HEK293 (cell line): ENCODE measurements at regions not wholly inside any gene's neighbourhood (a gene's known extent, or its start where the extent isn't known, plus 50 kb on each side); places are given as distances from the start of the nearest gene placed in this dataset.

Source experiments
- CTCF ChIA-PET: fragments of 350-600 bp; formaldehyde crosslinking; extraction: SDS; loops from one replicate; lab custom pipeline; 2021; ENCODE audit warnings: antibody characterized with exemption; lab: Yijun Ruan, JAX
- POLR2A ChIA-PET: fragments of 300-600 bp; formaldehyde crosslinking; extraction: SDS; loops from one replicate; lab custom pipeline; 2020; ENCODE audit warnings: antibody characterized with exemption, inconsistent platforms; lab: Yijun Ruan, JAX
- H3K27ac ChIP-seq: fragments of 200-500 bp; sonication (Bioruptor generic); 2 replicates; pipeline ENCODE4 v1.5.1; 2014; ENCODE audit warnings: low read depth, low read length, control low read depth, inconsistent platforms; ENCODE audit errors: extremely low read depth
- H3K36me3 ChIP-seq, 2 experiments: fragments of 200-500 bp in 1 of 2; sonication (Bioruptor generic) in 1 of 2; 1 replicate in 1 of 2; 2 replicates in 1 of 2; pipeline ENCODE4 v1.5.1; 2014 to 2017; ENCODE audit warnings: inconsistent platforms in 2 of 2, low read length in 2 of 2; ENCODE audit not compliant: control insufficient read depth in 2 of 2, insufficient read depth in 1 of 2
- H3K4me1 ChIP-seq: fragments of 200-500 bp; sonication (Bioruptor generic); 2 replicates; pipeline ENCODE4 v1.5.1; 2014; ENCODE audit warnings: mild to moderate bottlenecking, low read length, inconsistent platforms; ENCODE audit not compliant: control insufficient read depth, insufficient read depth
- H3K4me3 ChIP-seq: 2 replicates; pipeline ENCODE4 v1.5.1; 2011; ENCODE audit warnings: low read depth, mild to moderate bottlenecking, control low read depth, low read length, moderate library complexity
- H3K9me3 ChIP-seq: fragments of 200-500 bp; sonication (Bioruptor generic); 2 replicates; pipeline ENCODE4 v1.5.1; 2014; ENCODE audit warnings: low read depth, low read length, inconsistent platforms; ENCODE audit not compliant: control insufficient read depth, insufficient read depth
- ELK4 ChIP-seq: IDR thresholded peaks from 2 replicates; pipeline ENCODE4 v1.6.1; 2011; ENCODE audit warnings: mild to moderate bottlenecking, low read depth, low read length, borderline replicate concordance
- HOXD13 ChIP-seq: sonication (generic); formaldehyde crosslinking; IDR thresholded peaks from 2 replicates; pipeline ENCODE4 v1.8.0; 2022; ENCODE audit warnings: missing genetic modification reagents, borderline replicate concordance
- KLF17 ChIP-seq: fragments of 450-650 bp; formaldehyde crosslinking; IDR thresholded peaks from 2 replicates; pipeline ENCODE4 v1.5.1; 2016; ENCODE audit warnings: missing biosample characterization, missing genetic modification characterization
- MEIS1 ChIP-seq: sonication (generic); formaldehyde crosslinking; IDR thresholded peaks from 2 replicates; pipeline ENCODE4 v1.8.1; 2022; ENCODE audit warnings: missing genetic modification reagents, mild to moderate bottlenecking, borderline replicate concordance
- MYNN ChIP-seq: fragments of 450-650 bp; formaldehyde crosslinking; IDR thresholded peaks from 2 replicates; pipeline ENCODE4 v1.5.1; 2016; ENCODE audit warnings: missing biosample characterization, missing genetic modification characterization, borderline replicate concordance
- OVOL3 ChIP-seq: fragments of 450-650 bp; formaldehyde crosslinking; IDR thresholded peaks from 2 replicates; pipeline ENCODE4 v1.5.1; 2016; ENCODE audit warnings: missing biosample characterization, missing genetic modification characterization
- SETDB1 ChIP-seq: IDR thresholded peaks from one replicate; pipeline ENCODE4 v1.6.1; 2017; ENCODE audit warnings: mild to moderate bottlenecking, low read length, moderate library complexity, mixed read lengths; ENCODE audit not compliant: insufficient read length
- WT1 ChIP-seq: fragments of 450-650 bp; formaldehyde crosslinking; IDR thresholded peaks from 2 replicates; pipeline ENCODE4 v1.5.1; 2016; ENCODE audit warnings: missing biosample characterization, missing genetic modification characterization
- ZFP37 ChIP-seq: fragments of 450-650 bp; formaldehyde crosslinking; IDR thresholded peaks from 2 replicates; pipeline ENCODE4 v1.5.1; 2016; ENCODE audit warnings: missing biosample characterization, missing genetic modification characterization
- ZNF112 ChIP-seq: fragments of 450-650 bp; formaldehyde crosslinking; IDR thresholded peaks from 2 replicates; pipeline ENCODE4 v1.5.0; 2017; ENCODE audit warnings: missing biosample characterization, missing genetic modification characterization
- ZNF138 ChIP-seq: fragments of 450-650 bp; formaldehyde crosslinking; IDR thresholded peaks from 2 replicates; pipeline ENCODE4 v1.5.1; 2016; ENCODE audit warnings: missing biosample characterization, missing genetic modification characterization, borderline replicate concordance
- ZNF174 ChIP-seq: fragments of 450-650 bp; formaldehyde crosslinking; IDR thresholded peaks from 2 replicates; pipeline ENCODE4 v1.5.0; 2017; ENCODE audit warnings: missing biosample characterization, mild to moderate bottlenecking, missing genetic modification characterization
- ZNF175 ChIP-seq: fragments of 450-650 bp; formaldehyde crosslinking; IDR thresholded peaks from 2 replicates; pipeline ENCODE4 v1.5.1; 2016; ENCODE audit warnings: missing biosample characterization, missing genetic modification characterization
- ZNF214 ChIP-seq: fragments of 450-650 bp; formaldehyde crosslinking; IDR thresholded peaks from 2 replicates; pipeline ENCODE4 v1.5.1; 2017; ENCODE audit warnings: missing biosample characterization, mild to moderate bottlenecking, missing genetic modification characterization, borderline replicate concordance
- ZNF223 ChIP-seq: fragments of 450-650 bp; formaldehyde crosslinking; IDR thresholded peaks from 2 replicates; pipeline ENCODE4 v1.5.1; 2016; ENCODE audit warnings: missing biosample characterization, missing genetic modification characterization
- ZNF280C ChIP-seq: fragments of 450-650 bp; formaldehyde crosslinking; IDR thresholded peaks from 2 replicates; pipeline ENCODE4 v1.5.1; 2016; ENCODE audit warnings: missing biosample characterization, missing genetic modification characterization
- ZNF37A ChIP-seq: fragments of 450-650 bp; IDR thresholded peaks from 2 replicates; pipeline ENCODE4 v1.5.1; 2018; ENCODE audit warnings: missing biosample characterization, missing genetic modification characterization
- ZNF398 ChIP-seq: fragments of 450-650 bp; formaldehyde crosslinking; IDR thresholded peaks from 2 replicates; pipeline ENCODE4 v1.5.1; 2017; ENCODE audit warnings: missing biosample characterization, missing genetic modification characterization
- ZNF416 ChIP-seq: fragments of 450-650 bp; formaldehyde crosslinking; IDR thresholded peaks from 2 replicates; pipeline ENCODE4 v1.5.1; 2016; ENCODE audit warnings: missing biosample characterization, missing genetic modification characterization
- ZNF510 ChIP-seq: fragments of 450-650 bp; formaldehyde crosslinking; IDR thresholded peaks from 2 replicates; pipeline ENCODE4 v1.5.1; 2018; ENCODE audit warnings: mild to moderate bottlenecking, missing genetic modification characterization, missing biosample characterization; ENCODE audit not compliant: insufficient replicate concordance
- ZNF623 ChIP-seq: fragments of 450-650 bp; formaldehyde crosslinking; IDR thresholded peaks from 2 replicates; pipeline ENCODE4 v1.5.1; 2016; ENCODE audit warnings: missing biosample characterization, missing genetic modification characterization
- ZNF624 ChIP-seq: fragments of 450-650 bp; formaldehyde crosslinking; IDR thresholded peaks from 2 replicates; pipeline ENCODE4 v1.5.1; 2017; ENCODE audit warnings: missing biosample characterization, missing genetic modification characterization
- ZNF658 ChIP-seq: fragments of 450-650 bp; formaldehyde crosslinking; IDR thresholded peaks from 2 replicates; pipeline ENCODE4; 2016; ENCODE audit warnings: missing biosample characterization, missing genetic modification characterization
- ZNF692 ChIP-seq: fragments of 450-650 bp; formaldehyde crosslinking; IDR thresholded peaks from 2 replicates; pipeline ENCODE4 v1.5.1; 2016; ENCODE audit warnings: missing biosample characterization, missing genetic modification characterization
- ZNF701 ChIP-seq: fragments of 450-650 bp; formaldehyde crosslinking; IDR thresholded peaks from 2 replicates; pipeline ENCODE4 v1.5.1; 2016; ENCODE audit warnings: missing biosample characterization, missing genetic modification characterization
- ZNF704 ChIP-seq: fragments of 450-650 bp; formaldehyde crosslinking; IDR thresholded peaks from 2 replicates; pipeline ENCODE4 v1.5.1; 2016; ENCODE audit warnings: missing biosample characterization, missing genetic modification characterization
- ZSCAN16 ChIP-seq: fragments of 450-650 bp; formaldehyde crosslinking; IDR thresholded peaks from 2 replicates; pipeline ENCODE4 v1.5.1; 2016; ENCODE audit warnings: missing biosample characterization, missing genetic modification characterization
- ZXDB ChIP-seq: fragments of 450-650 bp; formaldehyde crosslinking; IDR thresholded peaks from 2 replicates; pipeline ENCODE4 v1.5.1; 2016; ENCODE audit warnings: missing biosample characterization, missing genetic modification characterization

GRCh38 chr16:27692576-27692975 lies 142.6 kb downstream of the KATNIP start (continued):
- TF ChIP-seq WT1 (tag by site-specific recombination) (no peak), MEIS1 (CRISPR knock-in tag) (no peak)

GRCh38 chr16:27695161-27695560 lies 145.2 kb downstream of the KATNIP start:
- no peak overlapping the region for H3K4me3 ChIP-seq
- TF ChIP-seq ZSCAN16 (tag by site-specific recombination) (no peak), SETDB1 (no peak), ZFP37 (tag by site-specific recombination) (no peak), ZNF174 (tag by site-specific recombination) (no peak), ZNF658 (tag by site-specific recombination) (no peak), ELK4 (no peak), ZNF510 (no peak), KLF17 (tag by site-specific recombination) (no peak), ZNF398 (tag by site-specific recombination) (no peak), ZNF701 (no peak), ZNF623 (tag by site-specific recombination) (no peak), ZNF112 (tag by site-specific recombination) (no peak), ZNF223 (no peak), ZNF624 (tag by site-specific recombination) (no peak), ZNF692 (no peak), ZNF416 (no peak), MYNN (tag by site-specific recombination) (no peak), ZNF214 (no peak)
- peaks cover 0 to 5% of the 10 kb centered on the region in 2 experiments; a peak in 1 of 3 replicates for H3K36me3 ChIP-seq
- ChIA-PET CTCF (no interaction called here), POLR2A (no interaction called here)
- H3K4me1 ChIP-seq, result no peaks in the 10 kb centered on the region
- H3K27ac ChIP-seq, result no peak overlapping the region
- H3K9me3 ChIP-seq, result no peaks in the 10 kb centered on the region

- no peak overlapping the region for H3K27ac ChIP-seq
- POLR2A ChIA-PET, result no interaction called here
- peaks cover 0 to 5% of the 10 kb centered on the region in 2 experiments; a peak in 1 of 3 replicates for H3K36me3 ChIP-seq
- CTCF ChIA-PET, result interaction anchor here (0.6 to 2.6 kb wide), 10 partner anchors 8 to 1292 kb away, joined by 3 to 13 read pairs (median 4); no protein-coding TSS in a partner anchor
- H3K4me1 ChIP-seq, result no peaks in the 10 kb centered on the region
- no peaks in the 10 kb centered on the region for H3K9me3 ChIP-seq
- no peak overlapping the region for H3K4me3 ChIP-seq
- TF ChIP-seq ZNF175 (tag by site-specific recombination) (no peak), ZNF624 (tag by site-specific recombination) (no peak), MEIS1 (CRISPR knock-in tag) (no peak), HOXD13 (CRISPR knock-in tag) (no peak), ZNF37A (no peak), ZNF138 (no peak), ZXDB (no peak), OVOL3 (tag by site-specific recombination) (no peak), ZNF704 (tag by site-specific recombination) (no peak), ZNF280C (tag by site-specific recombination) (no peak)
Observed at GRCh38 chr16:27698266-27698665, 148.3 kb downstream of the KATNIP start.
